NCI-H510A (cell line): ENCODE measurements at regions not wholly inside any gene's neighbourhood (a gene's known extent, or its start where the extent isn't known, plus 50 kb on each side); places are given as distances from the start of the nearest gene placed in this dataset.

Source experiments
- DNase-seq: peaks from one replicate; lab custom pipeline; 2025; lab: John Stamatoyannopoulos, UW

DNA sequence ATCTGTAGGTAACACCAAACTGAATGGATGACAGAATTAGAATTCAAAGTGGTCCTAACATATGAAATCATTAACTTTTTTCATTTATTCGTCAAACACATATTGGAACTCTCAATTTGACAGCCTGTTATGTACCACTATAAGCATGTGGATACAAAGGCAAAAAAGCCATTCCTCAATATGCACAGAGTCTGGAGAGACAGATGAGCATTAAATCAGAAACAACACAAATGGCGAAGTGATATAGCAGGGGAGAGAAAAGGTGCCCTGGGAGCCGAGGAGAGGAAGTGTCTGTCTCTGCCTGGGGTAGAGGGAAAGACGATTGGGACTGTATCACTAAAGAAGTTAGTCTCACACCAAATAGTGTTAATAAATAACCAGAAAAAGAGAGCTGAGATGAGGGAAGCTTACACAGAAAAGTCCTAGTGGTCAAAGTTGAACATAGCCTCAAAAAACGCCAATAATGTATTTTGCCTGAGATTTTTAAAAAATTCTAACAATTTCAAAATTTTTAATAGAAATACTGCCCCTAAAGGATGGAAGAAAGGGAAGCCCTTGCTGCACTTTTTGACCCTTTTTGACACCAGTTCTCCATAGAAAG lies 417.5 kb downstream of the TUSC7 start:
- no peak for DNase-seq

DNA sequence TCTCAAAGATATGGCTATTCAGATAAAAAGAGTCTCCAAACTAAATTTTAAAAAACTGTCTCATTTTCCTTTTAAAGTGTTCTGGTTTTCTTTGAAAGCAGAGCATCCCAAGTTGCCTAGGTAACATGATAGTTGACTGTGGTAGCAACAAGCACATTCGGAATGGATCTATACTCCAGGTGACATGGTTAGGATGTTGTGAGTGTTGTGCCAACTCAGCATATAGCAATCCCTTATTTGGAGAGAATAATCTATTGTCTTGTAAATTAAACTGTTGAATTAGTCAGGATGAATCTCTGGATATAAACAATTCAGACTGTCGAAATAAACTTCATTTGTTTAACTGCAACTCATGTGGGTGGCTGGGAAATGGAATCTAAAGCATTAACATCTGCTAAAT lies 418.6 kb downstream of the TUSC7 start:
- DNase-seq, result no peak

DNA sequence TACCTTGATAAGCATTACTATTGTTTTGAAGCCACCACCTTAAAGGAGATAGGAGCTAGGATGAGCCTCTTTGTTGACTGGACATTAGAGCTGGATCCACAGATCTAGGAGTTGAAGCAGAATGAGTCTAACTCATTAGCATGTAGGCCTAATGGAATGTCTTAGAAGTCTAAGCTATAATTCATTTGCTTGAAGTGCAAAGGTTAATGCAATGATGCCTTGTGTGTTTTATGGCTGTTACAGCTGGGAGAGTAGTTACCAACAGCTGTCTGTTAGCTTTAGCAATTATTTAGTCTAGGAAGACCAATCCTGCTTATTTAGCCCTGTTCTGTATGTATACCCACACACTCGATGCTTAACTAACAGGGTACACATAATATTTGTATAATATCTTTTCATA lies 419.3 kb downstream of the TUSC7 start:
- DNase-seq, result no peak

DNA sequence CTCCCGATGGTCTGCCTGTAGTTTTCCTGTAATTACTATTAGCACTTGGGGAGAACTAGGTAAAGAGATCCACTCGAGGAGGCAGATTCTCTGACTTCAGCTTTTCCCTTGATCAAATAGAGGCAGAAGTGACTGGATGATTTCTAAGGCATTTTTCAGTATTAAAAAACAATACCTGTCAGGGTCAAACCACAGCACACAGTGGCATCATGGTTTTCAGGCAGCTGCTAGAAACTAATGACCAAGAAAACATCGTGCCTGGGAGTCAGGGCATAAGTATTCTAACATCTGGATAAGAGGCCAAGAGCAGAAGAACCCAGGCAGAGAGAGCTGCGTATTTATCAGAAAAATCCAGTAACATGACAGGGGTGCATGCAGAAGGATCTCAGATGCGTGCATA lies 419.9 kb downstream of the TUSC7 start:
- no peak for DNase-seq

DNA sequence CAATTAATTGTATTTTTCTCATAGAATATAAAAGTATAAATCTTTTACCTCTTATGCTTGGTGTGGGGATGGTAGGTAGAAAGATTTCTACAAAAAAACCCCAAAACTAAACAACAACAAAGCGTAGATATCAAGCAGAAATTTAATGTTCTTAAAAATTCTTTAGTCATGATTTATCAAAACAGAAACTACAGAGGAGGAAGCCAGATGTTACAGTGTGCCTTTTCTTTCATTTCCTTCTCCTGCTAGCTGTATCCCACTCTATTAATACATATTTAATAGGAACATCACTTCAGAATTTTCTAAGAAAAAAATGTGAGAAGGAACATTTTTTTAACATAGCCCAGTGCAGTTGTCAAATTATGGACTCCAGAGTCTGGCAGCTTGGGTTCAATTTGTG lies 420.6 kb downstream of the TUSC7 start:
- DNase-seq, result no peak

DNA sequence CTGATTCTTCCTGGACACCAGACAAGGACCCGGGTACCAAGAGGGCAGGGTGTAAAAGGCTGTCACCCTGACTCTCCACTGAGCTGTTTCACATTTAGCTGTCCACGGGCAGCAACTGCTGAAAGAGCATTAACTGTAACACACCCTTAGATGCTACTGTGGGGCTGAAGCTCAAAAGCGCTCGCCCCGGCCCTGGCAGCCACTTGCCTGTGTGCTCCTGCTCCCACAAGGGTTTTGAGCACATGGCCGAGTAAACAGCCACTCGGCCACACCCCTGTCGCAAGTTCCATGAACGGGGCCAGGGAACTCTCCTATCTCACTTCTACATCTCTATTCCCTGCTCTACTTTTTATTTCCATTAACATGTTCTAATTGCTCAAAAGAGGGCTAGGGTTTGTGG lies 421.7 kb downstream of the TUSC7 start:
- no peak for DNase-seq

DNA sequence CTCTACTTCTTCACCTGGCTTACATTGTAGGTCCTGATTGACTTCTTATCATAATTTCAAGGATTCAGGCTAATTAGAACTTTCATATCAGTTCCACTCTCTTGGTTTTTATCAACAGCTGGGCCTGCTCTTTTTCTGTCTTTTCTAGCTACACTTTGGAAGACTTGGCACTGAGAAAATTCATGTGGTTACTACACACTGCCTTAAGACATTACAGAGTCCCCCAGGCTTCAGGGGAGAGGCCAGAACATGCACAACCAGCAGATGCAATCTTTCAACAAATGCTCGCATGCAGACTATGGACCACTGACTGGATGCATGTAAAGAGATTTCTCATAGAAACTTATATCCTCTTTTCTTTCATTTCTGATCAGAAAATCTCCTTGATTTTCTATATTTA lies 423.5 kb downstream of the TUSC7 start:
- DNase-seq, result no peak

DNA sequence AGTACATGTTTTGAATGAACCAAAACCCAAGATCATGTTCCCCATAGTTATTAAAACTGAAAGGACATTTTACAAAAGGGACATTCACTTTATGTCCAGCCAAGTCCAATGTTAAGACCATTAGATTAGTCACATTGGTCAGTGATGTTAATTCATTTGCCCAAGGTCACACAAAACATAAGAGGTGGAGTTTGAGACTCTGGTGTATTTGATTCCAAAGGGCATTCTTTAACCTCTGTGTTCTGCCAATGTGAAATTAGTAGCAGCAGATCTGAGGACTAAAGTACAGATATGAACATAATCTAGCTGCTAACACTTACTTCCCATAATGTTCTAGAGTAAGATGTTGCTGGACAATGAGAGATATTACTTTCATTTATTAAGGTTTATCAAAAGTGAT lies 425.6 kb downstream of the TUSC7 start:
- DNase-seq, result no peak

DNA sequence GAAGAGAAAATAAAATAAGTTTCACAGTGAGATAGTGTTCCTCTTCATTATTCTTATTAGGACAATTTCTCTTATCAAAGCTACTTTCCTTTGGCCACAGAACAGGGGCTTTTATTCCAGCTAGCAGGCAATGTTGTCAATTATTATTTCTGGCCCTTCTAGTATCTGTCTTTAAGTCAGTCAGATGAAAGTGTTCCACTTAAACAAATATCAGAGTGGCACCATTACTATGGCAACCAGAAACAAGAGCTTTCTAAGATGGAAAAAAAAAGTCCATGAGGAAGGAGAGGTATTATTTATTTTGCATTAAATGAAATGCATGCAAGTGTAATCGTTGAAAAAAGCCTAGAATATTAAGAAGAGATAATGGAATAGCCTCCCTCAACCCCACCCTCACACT lies 426.4 kb downstream of the TUSC7 start:
- no peak for DNase-seq

DNA sequence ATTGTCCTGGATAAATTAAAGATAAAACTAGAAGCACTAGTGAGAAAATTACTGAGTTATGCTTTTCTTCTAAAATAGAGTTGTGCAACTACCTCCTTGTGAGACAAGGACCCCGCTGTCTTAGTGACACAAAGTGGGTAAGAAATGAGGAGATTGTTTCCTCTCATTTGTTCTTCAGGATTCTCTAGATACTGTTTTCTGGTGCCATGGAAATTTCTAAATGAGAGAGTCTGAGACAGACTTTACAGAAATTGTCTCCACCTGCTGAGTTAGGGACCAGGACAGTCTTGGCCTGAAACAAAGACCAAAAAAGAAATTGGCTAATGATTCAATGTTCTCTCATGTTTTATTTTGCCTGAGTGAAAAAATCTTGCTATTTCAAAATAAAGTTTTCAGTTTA lies 427.5 kb downstream of the TUSC7 start:
- no peak for DNase-seq

DNA sequence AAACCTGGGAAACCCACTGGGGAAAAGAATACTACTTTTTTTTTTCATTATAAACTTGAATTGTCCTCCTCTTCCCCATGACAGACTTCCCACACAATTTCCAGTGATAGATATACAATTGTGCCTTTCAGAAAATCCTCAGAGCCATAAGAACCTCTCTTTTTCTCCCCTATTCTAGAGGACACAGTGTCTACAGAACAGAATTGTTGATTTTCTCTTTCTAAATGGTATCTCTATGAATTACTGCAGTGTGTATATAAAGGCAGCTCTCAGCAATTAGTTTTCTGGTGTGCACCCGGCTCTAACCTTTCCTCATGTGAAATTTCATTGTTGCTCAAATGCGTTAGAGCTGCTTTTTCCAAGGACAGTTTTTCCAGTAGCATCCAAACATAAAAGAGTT lies 430.1 kb downstream of the TUSC7 start:
- DNase-seq, result no peak

DNA sequence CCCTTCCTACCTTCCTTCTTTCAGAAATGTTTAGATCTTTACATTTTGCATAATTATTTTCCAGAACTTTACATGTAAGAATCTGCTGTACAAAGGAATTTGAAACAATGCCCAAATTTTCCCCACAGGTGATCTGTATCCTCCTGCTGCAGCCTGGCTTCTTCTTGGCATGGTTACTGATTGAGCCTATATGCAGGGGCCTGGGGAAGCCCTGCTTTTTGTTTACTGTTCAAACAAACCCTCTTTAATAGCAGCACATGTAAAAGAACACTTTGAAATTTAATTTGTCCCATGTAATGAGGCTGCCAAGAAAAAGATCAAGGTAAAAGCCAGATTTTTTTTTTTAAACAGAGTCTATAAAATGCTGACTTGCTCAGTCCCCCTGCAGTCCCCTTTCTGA lies 432.2 kb downstream of the TUSC7 start:
- no peak for DNase-seq

DNA sequence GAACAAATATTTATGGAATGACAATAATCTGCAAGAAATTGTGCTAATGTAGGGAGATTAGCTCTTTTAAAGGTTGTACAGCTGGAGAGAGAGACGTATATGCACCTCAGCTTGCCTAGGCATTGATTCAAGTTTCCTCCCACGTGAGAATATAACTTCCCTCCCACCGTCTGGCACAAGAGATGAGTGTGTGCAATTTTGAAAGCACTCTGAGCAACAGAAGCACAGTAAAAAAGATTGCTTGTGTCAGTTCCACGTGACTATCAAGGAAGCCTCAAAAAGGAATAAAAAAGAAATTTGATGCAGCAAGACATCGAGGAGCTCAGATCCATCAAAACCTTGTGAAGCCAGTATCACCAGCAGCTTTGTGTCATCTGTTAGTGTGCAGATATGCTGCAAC lies 435.3 kb downstream of the TUSC7 start:
- DNase-seq, result no peak

DNA sequence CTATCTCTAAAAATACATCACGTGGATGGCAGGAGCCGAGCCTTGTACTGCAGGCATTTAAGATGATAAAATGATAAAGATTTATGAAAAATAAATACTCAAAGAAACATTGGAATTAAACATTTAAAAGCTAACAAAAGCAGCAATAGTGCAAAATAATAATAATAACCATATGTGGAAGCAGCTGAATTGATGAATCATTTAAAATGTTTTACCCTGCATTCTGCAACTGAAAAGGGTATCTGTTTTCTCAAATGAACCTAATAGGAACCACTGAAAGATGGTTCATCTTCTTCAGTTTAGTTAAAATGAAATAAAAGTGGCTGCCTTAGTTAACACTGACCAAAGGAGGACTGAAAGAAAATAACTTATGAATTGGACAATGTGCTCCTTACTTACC lies 436.1 kb downstream of the TUSC7 start:
- no peak for DNase-seq

DNA sequence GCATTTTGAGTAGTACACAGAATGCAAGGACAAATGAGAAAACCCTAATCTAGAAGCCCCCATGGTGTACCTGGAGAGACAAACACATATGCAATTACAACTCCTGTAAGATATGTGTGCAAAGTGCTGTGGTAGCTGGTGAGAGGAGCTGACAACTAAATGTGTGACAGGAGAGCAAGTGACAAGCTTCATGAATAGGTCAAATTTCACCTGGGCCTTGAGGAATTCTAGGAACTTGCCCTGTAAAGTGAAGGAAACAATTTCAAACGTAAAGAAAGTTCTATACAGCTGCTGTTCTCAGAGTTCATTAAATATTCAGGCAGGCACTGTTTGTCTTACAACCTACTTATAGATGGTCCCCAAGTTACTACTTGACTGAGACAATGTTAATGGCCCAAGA lies 437.0 kb downstream of the TUSC7 start:
- DNase-seq, result no peak

DNA sequence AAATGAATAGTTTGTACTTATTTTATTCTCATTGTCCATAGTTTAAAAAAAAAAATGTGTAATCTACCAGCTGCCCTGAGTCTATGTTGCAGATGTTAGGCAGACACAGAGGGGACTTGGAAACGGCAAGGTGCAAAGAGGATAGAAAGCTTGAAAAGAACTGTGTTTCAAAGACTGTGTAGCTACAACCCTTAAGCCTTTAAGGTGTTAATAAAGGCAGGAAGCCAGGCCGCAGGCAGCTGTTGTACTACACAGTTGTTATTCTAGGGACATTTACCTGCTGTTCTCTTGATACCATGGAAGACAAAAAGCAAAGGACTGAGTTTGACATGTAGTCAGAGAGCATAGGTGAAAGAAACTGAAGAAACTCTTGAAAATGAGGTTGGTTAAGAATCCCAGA lies 440.0 kb downstream of the TUSC7 start:
- DNase-seq, result no peak

DNA sequence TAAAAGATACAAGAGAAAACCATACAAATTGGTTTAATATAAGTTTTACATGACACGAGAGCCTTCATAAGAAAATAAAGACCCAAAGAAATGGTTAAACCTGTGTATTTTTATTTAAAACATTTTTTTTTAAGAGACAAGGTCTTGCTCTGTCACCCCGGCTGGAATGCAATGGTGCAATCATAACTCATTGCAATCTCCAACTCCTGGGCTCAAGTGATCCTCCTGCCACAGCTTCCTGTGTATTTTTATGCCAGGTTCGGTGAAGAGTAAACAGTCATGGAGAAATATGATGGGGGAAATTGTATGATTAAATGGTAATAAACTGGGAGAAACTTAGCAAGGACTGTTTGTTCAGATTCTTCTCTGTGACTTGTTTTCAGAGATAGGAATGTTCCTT lies 441.0 kb downstream of the TUSC7 start:
- no peak for DNase-seq

DNA sequence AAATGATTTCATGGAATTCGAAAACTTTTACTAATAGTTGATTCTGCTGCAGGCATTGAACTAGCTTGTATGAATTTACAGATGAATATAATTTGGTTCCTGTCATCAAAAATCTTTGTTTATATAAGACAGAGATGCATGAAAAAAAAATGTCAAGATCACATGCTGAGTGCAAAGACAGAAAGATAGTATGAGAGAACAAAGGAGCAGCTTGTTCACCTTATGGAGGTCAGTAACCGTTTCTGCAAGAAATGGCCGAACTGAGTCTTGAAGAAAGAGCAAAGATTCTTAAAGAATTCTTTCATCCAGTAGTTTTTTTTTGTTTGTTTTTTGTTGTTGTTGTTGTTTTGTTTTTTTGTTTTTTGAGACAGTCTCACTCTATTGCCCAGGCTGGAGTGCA lies 450.6 kb downstream of the TUSC7 start:
- no peak for DNase-seq

DNA sequence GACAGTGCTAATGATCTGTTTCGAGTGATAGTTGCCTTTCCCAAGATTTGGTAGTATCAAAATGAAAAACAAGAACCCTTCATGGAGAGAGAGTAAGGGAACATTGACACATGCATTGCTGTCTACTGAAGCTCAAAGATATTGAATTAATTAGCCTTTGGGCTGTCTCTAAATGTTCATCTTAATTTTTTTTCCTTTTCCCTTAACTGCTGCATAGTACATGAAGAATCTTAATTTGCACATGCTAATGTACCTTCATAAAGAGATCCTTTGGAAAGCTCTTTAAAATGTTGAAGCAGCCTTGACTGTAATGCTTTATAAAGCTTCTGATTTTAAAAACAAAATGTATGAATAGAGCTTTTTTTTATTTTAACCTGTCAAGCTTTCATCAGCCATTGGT lies 452.2 kb downstream of the TUSC7 start:
- DNase-seq, result no peak

DNA sequence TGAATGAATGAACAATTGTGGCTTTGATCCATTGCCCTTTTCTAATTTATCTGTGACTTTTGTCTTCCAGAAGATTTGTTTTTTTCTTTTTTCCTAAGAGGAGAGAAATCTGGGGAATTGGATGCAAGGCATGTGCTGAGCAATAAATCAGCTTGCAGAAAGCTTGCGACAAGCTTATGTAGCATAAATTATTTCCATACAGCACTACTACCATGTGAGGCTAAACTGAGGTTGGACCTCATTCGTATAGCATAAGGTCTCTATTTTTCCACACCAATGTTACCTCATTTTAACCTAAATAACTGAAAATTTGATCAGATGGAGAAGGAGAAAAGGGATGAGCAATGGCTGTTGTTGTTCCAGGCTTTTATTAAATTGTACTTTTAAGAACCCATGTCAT lies 455.6 kb downstream of the TUSC7 start:
- DNase-seq, result no peak

DNA sequence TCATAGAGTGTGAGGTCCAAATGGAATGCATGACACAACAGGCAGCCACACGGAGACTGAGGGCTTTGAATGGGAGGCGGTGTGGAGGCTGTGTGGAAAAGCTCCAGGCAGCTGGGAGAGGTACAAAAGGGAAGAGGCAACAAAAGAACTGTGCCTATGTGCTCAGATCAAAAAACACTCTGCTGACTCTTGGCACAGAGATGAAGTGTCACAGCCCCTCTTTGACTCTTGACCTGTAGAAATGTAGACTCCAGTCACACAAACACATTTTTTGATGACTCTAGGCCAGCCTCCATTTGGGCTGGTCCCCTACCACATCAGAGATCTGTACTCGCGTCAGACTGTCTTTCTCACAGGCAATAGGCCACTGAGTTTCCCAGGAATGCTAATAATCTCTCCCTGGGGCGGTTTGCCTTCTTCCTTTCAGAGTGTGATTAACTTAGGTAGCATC lies 456.0 kb downstream of the TUSC7 start:
- DNase-seq, result no peak

DNA sequence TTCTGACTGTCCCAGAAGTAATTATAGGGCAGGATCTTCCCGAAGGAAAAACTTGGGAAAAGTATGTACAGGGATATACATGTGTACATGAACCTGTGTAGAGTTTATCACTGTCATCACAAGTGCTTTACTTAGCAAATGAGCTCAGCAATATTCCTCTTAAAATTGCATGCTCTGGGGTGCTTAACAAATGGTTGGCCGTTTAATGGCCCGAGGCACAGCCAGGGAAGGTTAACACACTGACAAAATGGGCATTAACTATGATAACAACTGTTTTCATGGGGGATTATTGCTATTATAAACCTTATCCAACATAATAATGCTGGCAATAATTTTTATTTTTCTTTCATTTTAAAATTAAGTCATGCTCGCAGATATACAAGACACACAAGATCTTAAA lies 459.3 kb downstream of the TUSC7 start:
- DNase-seq, result no peak

DNA sequence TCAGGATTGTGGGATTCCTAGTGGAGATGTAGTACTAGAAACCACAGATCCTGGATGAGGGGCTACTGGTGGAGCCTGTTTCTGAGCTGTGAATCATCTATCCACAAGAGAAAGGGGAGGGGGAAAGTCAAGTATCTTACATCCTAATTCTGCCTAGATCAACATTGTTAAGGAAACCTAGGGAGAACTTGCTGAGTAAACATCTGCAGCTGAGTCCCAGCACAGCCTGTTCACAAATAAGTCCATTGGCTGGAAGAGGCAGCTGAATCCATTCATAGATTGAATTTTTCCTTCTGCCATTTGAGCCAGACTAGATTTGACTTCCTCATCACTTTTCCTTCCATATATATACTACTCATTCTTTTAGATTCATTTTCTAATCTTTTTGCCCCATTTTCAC lies 460.5 kb downstream of the TUSC7 start:
- DNase-seq, result peak; percentile 12

DNA sequence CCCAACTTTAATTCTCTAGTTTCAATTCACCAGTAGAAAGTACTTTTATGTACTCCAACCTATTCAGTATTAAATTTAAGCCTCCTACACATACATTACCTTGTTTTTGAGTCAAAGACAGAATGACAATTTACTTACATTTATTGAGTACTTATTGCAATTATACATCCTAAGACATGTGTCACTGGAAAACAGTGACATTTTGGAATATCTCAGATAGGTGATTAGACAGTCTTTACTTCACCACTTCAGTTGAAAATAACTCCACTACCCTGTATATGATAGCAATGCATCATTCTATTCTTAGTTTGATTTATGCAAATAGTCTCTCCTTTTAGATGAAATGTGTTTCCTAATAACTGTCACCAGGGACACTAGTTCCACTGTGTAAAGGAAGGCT lies 461.5 kb downstream of the TUSC7 start:
- DNase-seq, result no peak

DNA sequence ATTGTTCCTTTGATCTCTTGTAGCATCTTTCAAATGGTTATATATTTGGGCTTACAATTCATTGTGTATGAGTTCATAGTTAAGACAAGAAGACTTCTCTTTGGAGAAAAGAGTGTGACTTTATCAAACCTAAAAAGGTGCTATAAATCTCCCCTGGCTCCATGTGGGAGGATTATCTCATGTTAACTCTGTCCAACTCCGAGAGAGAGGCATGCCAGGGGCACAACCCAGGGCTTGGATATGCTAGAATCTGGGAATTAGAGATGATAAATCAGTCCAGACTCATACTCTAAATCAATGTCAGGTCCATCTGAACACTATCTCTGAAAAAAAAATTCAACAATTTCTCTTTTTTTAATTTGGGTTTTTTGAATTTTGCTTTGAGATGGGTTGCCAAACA lies 462.8 kb downstream of the TUSC7 start:
- DNase-seq, result no peak
